A172 (cell line): ENCODE measurements at regions not wholly inside any gene's neighbourhood (a gene's known extent, or its start where the extent isn't known, plus 50 kb on each side); places are given as distances from the start of the nearest gene placed in this dataset.

Source experiments
- DNase-seq: peaks from one replicate; pipeline ENCODE4 v3.0.0-alpha.2; 2015; ENCODE audit warnings: low spot score

DNA sequence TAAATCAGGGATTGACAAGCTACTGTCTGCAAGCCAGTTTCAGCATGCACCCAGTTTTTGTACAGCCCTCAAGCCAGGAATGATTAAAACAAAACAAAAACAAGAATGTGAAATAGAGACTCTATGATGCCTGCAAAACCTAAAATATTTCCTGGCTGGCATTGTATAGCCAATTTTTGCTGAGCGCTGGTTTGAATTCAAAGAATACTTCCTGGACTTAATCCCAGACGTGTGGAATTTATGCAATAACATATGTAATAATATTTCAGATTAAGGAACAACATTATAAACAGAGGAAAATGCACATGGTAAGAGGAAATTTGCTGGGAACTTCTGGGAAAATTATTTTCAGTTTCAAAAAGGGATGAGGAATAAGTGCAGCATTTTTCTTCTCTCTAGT is 148.1 kb upstream of the RPRM start:
- DNase-seq: no peak

DNA sequence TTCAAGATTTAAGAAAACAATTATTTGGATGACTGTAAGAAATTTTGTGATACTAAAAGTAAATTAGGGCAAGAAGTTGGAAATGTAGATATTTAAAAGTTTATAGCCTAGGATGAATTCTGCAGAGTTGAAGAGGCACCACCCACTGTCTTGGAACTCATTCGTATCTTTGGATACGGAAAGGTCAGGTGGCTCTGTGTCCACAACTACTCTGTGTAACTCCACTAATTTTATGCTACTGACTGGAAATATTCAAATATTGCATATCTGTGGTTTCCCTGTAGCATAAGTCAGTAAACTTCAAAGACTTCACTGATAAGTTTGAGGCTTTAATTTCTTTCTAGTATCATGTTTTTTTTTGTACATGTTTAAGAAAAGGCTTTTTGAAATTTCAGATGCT is 156.9 kb upstream of the RPRM start:
- DNase-seq: no peak

DNA sequence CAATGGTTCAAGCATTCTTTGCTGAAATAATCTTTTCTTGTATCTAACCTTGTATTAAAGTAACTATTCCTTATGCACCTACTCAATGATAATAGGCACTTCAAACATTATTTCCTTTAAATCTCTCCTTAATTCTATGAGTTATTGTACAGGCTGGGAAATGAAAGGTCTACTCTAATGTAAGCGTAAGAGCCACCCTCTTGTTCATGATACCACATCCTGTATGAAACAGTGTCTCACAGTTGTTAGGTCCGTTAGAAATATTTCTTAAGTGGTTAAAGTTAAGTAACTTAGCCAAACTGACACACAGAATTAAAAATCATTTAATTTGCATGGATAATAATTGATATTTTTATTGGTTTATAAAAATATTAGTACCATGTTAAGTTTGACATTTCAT is 162.5 kb upstream of the RPRM start:
- DNase-seq: no peak

DNA sequence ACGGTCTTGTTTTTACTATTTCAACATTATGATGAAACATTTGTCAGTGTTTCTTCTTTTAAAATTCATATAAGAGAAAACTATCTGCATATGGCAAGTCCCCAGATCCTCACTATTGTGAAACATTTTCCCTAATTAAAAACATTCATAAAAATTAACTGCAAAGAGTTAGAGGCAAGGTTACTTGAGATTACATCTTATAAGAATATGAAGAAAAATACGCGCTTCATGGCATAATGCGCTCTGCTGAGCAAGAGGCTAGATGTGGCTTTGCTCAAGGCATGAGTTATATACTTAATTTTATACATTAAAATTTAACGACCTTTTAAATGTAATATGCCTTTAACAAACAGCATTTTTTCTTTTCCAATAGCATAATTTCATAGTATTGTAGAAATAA is 166.4 kb upstream of the RPRM start:
- DNase-seq: no peak

DNA sequence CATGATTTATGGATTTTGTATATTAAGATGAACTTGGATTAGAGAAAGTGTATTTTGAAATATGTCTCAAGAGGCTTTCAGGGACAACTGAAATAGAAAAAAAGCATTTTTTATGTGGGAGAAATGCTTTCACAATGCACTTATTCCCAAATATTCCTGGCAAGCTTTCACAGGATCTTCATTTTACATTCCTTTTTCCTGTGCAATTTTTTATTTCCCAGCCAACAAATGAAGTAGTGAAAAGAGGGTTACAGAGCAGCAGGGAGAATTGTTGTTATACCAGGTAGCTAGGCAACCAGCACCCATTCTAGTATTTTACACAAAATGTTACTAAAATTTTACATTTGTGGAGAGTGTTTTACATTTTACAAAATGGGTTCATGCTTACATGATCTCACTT is 167.0 kb upstream of the RPRM start:
- DNase-seq: no peak

DNA sequence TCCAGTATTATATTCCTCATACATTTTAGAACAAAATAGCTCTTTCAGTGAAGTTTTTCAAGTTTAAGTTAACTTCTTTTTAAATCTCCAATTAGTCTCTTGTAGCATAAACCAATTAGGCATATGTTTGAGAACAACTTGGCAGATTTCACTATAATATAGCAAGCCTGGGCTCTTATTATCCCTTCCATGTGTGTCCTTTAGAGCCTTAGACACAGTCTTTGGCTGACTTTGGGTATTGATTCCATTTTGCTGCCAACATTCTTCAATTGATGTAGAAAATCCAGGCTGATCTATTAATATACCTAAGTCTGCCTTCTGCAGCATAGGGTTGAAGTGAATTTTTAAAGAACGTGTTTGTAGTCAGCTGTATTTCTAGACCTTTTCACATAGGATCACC is 179.1 kb upstream of the RPRM start:
- DNase-seq: no peak

DNA sequence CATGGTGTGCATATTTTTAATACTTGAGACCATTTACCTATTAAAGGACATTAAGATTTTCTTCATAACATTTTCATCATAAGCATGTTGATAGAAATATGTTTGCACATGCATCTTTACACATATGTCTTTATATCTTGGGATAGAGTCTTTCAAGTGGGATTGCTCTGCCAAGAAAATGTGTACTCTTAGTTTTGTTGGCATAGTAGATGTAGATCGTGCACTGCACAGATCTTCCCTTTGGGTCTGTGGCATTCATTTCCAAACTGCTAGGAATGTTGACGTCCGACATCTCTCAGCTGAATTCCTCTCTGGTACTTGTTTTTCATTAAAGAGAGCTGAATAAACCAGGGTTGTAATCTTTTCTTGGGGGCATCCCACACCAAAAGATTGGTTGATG is 183.2 kb upstream of the RPRM start:
- DNase-seq: no peak

DNA sequence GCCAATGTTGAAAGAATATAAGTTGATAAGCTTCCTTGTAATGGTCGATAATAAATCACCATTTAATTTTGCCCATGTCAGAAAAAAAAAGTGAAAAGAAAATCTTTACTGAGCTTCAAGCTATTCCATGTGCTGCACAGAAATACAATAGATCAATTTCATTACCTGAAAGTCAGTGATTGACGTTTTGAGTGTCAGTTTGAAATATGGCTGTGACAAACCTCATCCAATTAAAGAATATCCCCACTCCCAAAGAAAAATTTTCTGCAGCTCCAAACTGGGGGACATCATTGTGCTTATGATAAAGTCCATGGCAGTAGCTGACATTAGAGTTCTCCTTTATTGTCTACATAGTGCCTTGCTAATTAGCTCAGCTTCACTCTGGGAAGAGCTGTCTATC is 184.8 kb upstream of the RPRM start:
- no peak for DNase-seq

DNA sequence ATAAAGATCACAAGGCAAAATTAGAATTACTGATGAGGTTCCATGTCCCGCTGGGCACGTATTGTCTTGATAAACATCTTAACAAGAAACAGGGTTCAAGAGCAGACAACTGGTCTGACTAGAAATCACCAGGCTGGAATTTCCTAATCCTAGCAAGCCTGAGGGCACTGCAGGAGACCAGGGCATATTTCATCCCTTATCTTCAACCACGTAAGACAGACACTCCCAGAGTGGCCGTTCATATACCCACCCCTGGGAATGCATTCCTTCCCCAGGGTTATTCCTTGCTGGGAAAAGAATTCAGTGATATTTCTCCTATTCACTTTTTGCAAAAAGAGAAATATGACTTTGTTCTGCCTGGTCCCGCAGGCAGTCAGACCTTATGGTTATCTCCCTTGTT is 185.4 kb upstream of the RPRM start:
- DNase-seq: peak; percentile 2

DNA sequence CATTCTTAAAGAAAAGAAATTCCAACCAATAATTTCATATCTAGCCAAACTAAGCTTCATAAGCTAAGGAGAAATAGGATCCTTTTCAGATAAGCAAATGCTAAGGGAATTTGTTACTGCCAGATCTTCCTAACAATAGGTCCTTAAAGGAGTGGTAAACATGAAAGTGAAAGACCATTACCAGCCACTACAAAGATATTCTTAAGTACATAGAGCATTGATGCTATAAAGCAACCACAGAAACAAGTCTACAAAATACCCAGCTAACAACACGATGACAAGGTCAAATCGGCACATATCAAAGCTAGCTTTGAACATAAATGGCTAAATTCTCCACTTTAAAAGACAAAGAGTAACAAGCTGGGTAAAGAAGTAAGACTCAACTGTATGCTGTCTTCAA is 188.9 kb upstream of the RPRM start:
- DNase-seq: no peak

DNA sequence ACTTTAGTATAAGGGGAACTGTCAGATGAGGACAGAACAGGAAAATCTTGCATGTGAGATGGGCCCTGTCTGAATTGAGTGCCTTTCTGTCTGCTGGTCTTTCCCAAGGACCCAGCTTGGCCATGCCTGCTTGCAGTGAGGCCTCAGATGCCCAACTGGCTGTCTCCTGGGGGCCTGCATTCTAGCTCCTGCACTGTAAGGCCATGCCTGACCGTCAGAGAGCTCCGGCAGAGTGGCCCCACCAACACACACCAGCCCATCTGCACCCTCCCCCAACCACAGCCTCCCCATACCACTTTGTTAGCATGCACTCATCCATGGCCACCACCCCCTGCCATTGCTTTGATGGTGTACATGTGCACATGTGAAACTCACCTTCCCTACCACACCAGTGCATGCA is 190.4 kb upstream of the RPRM start:
- DNase-seq: no peak

DNA sequence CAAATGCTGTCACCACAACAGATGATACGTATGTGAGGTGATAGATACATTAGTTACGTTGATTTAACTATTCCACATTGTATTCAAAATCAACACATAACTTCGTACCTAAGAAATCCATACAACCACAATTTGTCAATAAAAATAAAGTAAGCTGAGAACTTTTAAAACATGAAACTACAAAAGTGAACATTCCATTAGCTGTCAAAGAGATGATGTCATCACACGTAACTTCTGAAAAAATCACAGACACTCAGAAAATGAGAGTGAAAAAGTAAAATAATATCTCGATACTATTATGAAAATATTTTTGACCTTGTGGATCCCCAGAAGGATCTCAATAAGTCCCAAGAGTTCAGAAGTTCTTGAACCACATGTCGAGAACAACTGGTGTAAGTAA is 161.6 kb upstream of the GALNT13 start:
- DNase-seq: no peak

DNA sequence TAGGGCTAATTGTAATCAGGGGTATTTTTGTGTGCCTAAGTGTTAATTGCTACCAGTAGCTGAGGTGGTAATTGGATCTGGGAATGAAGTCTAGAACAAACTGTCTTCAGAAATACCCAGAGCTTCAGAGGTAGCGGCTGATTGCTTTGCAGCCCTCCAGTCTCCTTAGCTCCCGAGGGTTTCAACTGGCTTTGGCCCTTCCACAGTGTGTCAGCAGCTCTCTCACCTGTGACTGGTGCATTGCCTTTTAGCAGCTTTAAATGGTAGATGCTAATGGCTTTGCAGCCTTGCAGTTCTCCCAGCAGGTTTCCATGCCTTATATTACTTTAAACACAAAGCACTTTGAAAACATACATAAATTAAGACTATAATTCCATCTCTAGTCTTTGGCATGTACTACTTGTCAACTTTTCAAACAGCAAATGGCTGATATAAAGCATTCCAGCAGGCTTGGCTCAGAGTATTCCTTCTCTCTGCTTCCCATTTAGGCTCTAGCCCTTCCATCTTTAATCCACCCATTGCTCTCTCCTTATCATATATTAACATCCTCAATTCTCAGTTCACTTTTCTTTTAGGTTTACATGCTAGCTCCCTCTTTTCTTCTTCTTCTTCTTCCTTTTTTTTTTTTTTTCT is 156.4 kb upstream of the GALNT13 start:
- DNase-seq: no peak

DNA sequence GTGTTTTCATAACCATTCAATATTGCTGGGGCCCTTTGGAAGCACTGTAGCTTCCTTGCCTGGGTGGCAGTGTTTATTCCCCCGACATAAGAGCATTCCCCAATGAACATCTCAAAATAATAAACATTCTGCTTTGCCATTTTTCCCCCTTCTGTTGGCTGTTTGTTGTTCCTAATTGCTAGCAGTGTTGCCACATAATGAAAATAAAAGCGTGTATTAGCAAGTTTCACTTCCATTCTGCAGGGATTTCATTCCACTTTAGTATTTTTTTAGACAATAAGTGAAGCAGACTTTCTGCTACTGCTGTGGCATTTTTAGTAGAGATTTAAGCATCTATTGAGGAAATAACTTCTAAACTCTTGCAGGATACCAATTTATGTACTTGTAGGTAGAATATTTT is 154.7 kb upstream of the GALNT13 start:
- no peak for DNase-seq

DNA sequence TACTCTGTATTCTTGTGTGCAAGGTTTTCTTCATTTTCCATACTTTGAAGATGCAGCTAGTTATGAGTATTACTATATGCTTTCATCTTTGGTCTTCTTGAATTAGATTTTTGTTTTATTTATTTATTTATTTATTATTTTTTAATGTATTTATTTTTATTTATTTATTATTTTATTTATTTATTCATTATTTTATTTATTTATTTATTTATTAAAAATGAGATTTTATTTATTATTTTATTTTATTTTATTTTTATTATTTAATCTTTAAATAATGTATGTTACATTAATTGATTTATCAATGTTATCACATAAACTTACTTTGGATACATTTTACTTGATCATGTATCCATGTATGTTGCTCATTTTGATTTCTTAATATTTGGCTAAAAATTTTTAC is 132.3 kb upstream of the GALNT13 start:
- DNase-seq: no peak

DNA sequence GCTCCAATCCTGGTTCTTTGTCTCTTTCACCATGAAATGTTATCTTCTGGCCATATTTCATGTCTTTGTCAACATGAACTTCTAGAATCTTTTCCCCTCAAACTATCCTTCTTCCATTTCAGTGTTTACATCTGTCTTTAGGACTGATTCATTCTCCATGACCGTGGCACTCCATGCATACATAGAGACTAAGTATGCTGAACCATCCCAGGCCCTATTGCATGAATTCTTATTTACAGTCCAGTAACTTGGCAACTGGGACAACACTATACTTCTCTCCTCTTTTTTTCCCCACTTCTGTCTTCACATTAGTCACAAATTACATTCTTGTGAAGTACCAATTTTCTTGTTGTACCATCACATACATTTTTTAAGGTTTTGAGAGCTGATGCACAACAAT is 109.8 kb upstream of the GALNT13 start:
- no peak for DNase-seq

DNA sequence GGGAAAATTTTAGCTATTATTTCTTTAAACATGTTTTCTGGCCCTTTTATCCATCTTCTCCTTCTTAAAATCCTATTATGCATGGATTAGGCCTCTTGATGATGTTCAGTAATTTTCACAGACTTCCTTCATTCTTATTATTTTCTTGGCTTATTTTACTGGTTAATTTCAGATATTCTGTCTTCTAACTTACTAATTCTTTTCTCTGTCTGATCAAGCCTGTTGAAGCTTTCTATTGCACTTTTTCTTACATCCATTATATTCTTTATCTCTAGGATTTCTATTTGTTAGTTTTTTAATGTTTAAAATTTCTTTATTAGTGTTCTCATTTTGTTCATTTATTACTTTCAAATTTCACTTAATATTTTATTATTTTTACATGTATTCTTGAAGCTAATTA is 105.3 kb upstream of the GALNT13 start:
- DNase-seq: no peak

DNA sequence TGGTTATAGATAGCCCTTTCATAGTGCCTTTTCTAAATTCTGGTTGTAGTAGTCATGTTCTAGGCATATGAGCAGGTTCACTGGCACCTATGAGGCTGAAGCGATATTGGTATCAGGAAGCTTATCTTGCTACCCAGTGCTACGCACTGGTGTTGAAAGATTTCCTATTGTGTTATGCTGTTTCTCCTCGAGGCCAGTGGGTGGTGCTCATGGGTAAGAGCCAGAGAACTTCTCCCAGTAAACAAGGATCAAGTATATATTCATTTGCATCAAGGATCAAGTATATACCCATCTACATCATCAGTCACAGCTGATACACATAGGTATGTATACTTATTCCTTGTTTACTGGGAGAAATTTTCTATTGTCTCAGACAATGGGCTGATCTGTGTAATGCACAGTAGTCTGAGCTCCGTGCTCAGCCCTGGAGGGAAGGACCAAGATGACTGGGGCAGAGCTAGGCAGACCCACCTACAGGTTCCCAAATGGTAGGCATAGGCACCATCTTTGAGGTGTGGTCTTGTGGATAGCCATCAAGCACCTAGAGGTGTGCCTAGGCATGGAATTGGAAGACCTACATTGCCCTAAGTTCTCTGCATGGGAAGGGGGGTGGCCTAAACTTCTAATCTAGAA is 101.2 kb upstream of the GALNT13 start:
- no peak for DNase-seq

DNA sequence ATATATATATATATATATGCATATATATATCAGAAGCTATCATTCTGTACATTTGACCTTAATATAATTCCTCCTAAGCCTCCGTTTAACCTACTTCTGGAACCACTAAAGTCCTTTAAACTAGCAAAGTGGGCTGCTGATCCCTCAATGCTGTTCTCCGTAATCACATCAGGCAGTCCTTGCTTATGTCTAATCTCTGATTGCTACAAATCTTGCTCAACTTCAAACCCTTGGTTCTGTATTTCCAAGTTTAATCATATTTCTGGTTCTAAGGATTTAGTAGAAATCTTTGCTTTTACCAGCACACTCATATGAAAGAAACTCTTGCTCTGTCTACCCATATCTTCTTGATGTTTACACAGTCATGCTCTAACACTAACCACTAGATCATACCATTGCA is 91.5 kb upstream of the GALNT13 start:
- no peak for DNase-seq

DNA sequence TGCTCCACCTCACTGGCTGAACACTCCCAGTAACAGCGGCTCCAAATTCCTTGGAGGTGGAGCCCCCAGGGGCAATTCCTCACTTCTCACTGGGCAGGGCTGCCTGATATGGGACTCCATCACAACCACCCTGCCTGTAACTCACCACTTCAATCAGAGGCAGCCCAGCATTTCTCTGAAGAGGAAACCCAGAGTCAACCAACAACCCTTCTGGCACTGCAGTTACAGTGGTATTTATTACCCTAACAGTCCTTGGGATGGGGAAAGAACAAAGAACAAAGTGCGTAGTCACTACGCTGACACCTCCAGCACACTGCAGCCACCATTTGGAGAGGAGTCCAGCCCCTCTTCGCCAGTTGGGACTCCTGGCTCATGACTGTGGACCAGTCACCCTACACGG is 85.7 kb upstream of the GALNT13 start:
- DNase-seq: no peak

DNA sequence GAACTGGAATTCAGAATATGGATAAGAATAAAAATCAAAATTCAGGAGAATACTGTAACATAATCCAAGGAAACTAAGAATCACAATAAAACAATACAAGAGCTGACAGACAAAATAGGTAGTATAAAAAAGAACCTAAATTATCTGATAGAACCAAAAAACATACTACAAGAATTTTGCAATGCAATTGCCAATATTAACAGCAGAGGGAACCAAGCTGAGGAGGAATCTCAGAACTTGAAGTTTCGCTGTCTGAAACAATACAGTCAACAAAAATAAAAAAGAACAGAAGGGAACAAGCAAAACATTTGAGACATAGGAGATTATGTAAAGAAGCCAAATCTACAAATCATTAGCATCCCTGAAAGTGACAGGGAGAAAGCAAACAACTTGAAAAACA is 84.1 kb upstream of the GALNT13 start:
- no peak for DNase-seq

DNA sequence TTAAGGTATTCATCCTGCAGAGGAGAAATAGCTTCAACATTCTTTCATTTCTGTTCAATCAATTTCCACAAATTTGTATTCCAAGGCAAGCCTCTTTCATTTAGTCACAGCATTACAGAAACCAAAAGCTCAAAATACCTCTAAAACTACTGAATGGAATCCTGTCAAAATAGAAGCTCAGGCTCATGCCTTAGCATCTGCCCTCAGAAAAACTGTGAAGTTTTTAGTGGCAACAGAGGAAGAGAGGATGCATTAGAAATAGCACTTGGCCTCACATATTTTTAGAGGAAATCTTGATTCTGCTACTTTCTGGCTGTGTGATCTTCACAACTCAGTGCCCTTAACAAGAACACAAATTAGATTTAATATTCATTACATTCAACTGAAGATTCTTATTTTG is 69.1 kb upstream of the GALNT13 start:
- DNase-seq: no peak

DNA sequence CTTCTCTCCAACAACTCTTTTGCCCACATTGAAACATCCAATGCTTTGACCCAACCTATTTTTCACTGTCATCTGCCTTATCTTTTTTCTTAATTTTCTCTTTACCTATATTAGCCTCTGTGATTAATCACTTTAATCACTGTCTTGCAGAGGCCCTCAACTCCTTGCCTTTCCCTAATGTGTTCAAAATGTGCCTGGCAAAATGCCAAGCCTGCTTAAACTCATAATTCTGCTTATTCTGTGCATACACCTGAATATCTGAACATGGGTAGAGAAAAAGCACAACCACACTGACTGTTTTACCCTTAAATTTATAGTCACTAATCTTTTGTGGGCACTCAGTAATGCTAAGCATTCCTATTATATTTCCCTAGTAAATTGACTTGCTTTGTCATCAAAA is 63.0 kb upstream of the GALNT13 start:
- peak; percentile 48 for DNase-seq

DNA sequence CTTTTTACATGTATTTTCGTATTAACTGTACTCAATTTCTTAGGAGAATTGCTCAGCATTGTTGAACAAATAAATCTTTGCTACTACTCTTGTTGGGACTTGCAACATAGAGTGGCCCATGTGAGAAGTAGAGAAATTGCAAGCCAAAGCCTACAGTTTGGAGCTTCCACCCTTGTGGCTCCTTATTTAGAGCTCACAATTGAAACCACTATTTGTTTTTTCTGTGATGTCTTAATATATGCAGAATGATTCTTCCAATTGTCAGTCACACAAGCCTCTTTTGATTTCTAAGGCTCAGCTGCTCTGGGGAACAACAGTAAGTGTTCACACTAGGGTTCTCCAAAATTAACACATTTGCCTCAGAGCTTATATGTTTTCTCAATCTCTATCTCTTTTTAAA is 60.2 kb upstream of the GALNT13 start:
- DNase-seq: no peak
